DND-41 (cell line): ENCODE measurements at regions not wholly inside any gene's neighbourhood (a gene's known extent, or its start where the extent isn't known, plus 50 kb on each side); places are given as distances from the start of the nearest gene placed in this dataset.

Experiments used
- ATAC-seq: fragments of 200-7000 bp; cut with Tn5 transposase; 3 replicates; pipeline ENCODE4 v1.9.1; 2021; ENCODE audit warnings: low read depth; ENCODE audit not compliant: insufficient read depth
- DNase-seq: peaks from one replicate; pipeline ENCODE4 v3.0.0-alpha.2; 2020
- H2AFZ ChIP-seq: 2 replicates; pipeline ENCODE4 v1.6.0; 2012; ENCODE audit warnings: low read depth, low read length
- H3K27ac ChIP-seq: 2 replicates; pipeline ENCODE4 v1.5.1; 2012; ENCODE audit warnings: low read length, inconsistent platforms
- H3K27me3 ChIP-seq: fragments of 200-600 bp; sonication (generic); 2 replicates; pipeline ENCODE4 v1.6.0; 2012; ENCODE audit warnings: low read length, mild to moderate bottlenecking, inconsistent platforms; ENCODE audit not compliant: insufficient read depth, poor library complexity
- H3K36me3 ChIP-seq: 2 replicates; pipeline ENCODE4 v1.5.1; 2012; ENCODE audit warnings: low read length, inconsistent platforms; ENCODE audit not compliant: insufficient read depth
- H3K4me1 ChIP-seq: 2 replicates; pipeline ENCODE4 v1.5.1; 2012; ENCODE audit warnings: mild to moderate bottlenecking, low read length; ENCODE audit not compliant: insufficient read depth
- H3K4me2 ChIP-seq: 2 replicates; pipeline ENCODE4 v1.6.0; 2012; ENCODE audit warnings: mild to moderate bottlenecking, moderate library complexity, low read length, inconsistent platforms; ENCODE audit not compliant: insufficient read depth
- H3K4me3 ChIP-seq, 2 experiments: fragments of 200-600 bp in 1 of 2; shearing (Covaris generic) in 1 of 2; 2 replicates each; pipeline ENCODE4 v1.5.1; 2012 to 2016; ENCODE audit warnings: inconsistent platforms in 2 of 2, low read length in 2 of 2, mild to moderate bottlenecking in 2 of 2, low read depth in 1 of 2, moderate library complexity in 1 of 2
- H3K79me2 ChIP-seq: 2 replicates; pipeline ENCODE4 v1.6.0; 2012; ENCODE audit warnings: low read length, inconsistent platforms; ENCODE audit not compliant: insufficient read depth
- H3K9ac ChIP-seq: 2 replicates; pipeline ENCODE4 v1.6.0; 2012; ENCODE audit warnings: low read depth, mild to moderate bottlenecking, inconsistent platforms, low read length, moderate library complexity
- H3K9me3 ChIP-seq: 2 replicates; pipeline ENCODE4 v1.5.1; 2012; ENCODE audit warnings: low read length, moderate library complexity, mild to moderate bottlenecking, inconsistent platforms; ENCODE audit not compliant: insufficient read depth, severe bottlenecking
- H4K20me1 ChIP-seq: 2 replicates; pipeline ENCODE4 v1.6.0; 2012; ENCODE audit warnings: low read length; ENCODE audit not compliant: insufficient read depth
- EZH2 ChIP-seq: IDR thresholded peaks from 3 replicates; pipeline ENCODE4 v1.6.1; 2012; ENCODE audit warnings: borderline replicate concordance, low read depth, mild to moderate bottlenecking, moderate library complexity, low read length, inconsistent platforms; ENCODE audit not compliant: severe bottlenecking
- TF ChIP-seq, protein P1 (sequence below): IDR thresholded peaks from 2 replicates; pipeline ENCODE4 v1.5.1; 2012; ENCODE audit warnings: borderline replicate concordance, low read length, moderate library complexity, mild to moderate bottlenecking; ENCODE audit not compliant: poor library complexity, severe bottlenecking; ENCODE audit errors: extremely low read depth

DNA sequence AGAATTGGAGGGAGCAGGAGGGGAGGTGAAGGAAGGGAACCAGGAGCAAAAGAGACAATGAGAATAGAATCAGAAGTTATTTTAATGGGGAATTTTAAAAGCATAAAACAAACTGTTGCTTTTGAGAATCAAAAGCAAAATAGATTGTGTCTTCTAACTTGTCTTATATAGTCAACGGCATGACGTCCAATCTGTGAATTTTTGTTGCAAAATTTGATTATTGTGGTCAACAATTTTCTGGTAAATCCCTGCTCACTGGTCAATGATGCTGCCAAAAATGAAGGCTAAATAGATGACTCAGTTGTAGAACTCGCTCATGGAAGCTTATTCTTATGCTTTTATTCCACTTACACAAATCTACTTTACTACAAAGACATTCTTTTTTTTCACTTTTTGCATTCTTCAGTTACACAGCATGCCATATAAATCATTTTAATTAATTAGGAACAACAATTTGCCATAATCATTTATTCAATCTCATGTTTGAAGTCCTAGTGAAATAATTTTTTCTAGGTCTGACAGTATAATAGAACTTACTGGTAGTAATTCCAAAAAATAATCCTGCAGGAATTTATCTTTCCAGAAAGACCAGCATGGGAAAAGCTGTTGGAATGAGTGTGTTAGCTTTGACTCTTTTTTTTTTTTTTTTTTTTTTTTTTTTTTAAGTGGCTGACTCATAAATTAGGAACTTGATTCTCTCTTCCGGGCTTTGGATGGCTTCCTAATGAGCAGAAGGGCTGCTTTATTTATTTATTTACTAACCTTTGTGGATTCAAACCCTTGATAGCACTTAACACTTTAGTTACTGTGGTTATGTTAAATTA lies 256.9 kb downstream of the SPRY2 start:
- Histone ChIP-seq H3K4me3 (no peak overlapping the region), H3K36me3 (no peaks in the 10 kb centered on the region), H3K9me3 (no peaks in the 10 kb centered on the region), H3K4me2 (no peak overlapping the region), H3K79me2 (no peaks in the 10 kb centered on the region), H3K9ac (no peak overlapping the region), H3K27me3 (no peaks in the 10 kb centered on the region), H4K20me1 (no peaks in the 10 kb centered on the region), H2AFZ (no peak overlapping the region), H3K27ac (no peak overlapping the region), H3K4me1 (no peaks in the 10 kb centered on the region)
- no peak for DNase-seq
- no peak for ATAC-seq
- TF ChIP-seq, protein P1, sequence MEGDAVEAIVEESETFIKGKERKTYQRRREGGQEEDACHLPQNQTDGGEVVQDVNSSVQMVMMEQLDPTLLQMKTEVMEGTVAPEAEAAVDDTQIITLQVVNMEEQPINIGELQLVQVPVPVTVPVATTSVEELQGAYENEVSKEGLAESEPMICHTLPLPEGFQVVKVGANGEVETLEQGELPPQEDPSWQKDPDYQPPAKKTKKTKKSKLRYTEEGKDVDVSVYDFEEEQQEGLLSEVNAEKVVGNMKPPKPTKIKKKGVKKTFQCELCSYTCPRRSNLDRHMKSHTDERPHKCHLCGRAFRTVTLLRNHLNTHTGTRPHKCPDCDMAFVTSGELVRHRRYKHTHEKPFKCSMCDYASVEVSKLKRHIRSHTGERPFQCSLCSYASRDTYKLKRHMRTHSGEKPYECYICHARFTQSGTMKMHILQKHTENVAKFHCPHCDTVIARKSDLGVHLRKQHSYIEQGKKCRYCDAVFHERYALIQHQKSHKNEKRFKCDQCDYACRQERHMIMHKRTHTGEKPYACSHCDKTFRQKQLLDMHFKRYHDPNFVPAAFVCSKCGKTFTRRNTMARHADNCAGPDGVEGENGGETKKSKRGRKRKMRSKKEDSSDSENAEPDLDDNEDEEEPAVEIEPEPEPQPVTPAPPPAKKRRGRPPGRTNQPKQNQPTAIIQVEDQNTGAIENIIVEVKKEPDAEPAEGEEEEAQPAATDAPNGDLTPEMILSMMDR, result no peak
- TF ChIP-seq EZH2, result no peak

DNA sequence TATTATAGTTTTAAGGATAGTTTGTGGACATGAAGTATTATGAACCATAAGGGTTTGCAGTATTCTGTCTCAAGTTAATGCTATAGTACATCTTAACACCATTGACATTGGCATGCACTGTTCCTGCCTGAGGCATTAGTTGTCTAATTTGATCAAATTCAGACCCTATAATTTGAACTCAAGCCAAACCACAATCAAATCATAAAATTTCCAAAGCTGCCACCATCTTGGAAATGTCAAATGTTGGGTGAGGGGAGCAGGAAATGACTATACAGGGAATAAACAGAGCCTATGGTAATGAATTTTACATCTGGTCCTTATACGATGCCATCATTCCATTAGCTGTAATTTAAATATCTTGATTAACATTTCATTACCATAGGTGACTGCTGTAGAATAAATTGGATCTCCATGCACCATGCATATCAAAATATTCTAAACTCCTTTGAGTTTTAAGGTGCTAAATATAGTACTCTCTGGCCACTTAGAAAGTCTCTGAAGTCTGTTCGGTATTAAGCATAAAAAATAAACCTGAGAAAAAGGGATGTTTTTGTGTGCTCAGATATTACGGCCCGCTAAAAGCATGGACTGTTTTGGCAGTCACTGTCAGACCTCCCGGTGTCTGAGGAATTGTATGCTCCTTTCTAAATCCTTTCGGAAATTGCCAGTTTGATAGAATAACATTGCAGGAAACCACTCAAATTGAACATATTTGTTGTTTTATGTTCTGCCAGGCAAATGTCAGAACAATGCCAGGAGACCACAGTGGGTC lies 257.7 kb downstream of the SPRY2 start:
- Histone ChIP-seq H3K4me3 (no peak overlapping the region), H3K9ac (no peak overlapping the region), H4K20me1 (no peaks in the 10 kb centered on the region), H3K27me3 (no peaks in the 10 kb centered on the region), H3K4me2 (no peak overlapping the region), H2AFZ (no peak overlapping the region), H3K4me1 (no peaks in the 10 kb centered on the region), H3K79me2 (no peaks in the 10 kb centered on the region), H3K36me3 (no peaks in the 10 kb centered on the region), H3K9me3 (no peaks in the 10 kb centered on the region), H3K27ac (no peak overlapping the region)
- DNase-seq, result no peak
- ATAC-seq, result no peak
- TF ChIP-seq, protein P1, result no peak
- no peak for TF ChIP-seq EZH2

DNA sequence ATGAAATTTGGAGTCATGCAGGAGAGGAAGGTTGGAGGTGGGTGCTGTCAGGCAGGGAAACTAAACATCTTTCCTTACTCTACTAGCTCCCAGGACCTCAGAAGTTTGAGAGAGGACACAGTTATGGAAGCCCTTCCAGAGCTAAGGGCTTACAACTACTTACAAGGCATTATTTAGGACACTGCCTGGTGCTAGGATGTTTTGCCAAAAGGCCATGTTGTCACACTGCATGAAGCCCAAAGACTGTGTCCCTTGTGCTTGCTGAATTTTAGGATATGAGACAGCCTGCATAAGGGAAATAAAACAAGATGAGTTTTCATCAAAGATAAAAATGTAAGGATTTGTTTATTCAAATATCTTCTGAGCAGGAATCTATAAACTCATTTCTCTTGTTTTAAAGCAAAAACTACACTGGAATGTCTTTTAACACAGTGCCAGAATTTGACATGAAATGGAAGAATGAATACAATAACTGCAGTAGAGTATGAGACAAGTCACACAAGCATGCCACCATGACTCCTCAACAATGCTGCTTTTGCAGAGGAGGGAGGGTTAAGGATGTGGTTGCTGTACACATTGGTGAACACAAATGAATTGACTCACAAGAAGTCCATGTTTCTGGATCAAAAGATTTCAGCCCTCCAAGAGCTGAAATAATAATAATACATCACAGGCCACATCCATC lies 258.4 kb downstream of the SPRY2 start:
- TF ChIP-seq EZH2, result no peak
- TF ChIP-seq, protein P1, result no peak
- Histone ChIP-seq H3K4me1 (no peaks in the 10 kb centered on the region), H2AFZ (no peak overlapping the region), H3K4me3 (no peak overlapping the region), H3K9ac (no peak overlapping the region), H4K20me1 (no peaks in the 10 kb centered on the region), H3K27ac (no peak overlapping the region), H3K27me3 (no peaks in the 10 kb centered on the region), H3K4me2 (no peak overlapping the region), H3K9me3 (no peaks in the 10 kb centered on the region), H3K36me3 (no peaks in the 10 kb centered on the region), H3K79me2 (no peaks in the 10 kb centered on the region)
- ATAC-seq (no peak), DNase-seq (no peak)
